Fibroblast of lung (primary cell): ENCODE measurements at regions not wholly inside any gene's neighbourhood (a gene's known extent, or its start where the extent isn't known, plus 50 kb on each side); places are given as distances from the start of the nearest gene placed in this dataset.
"Not testable (repeated sequence)": the region's sequence is repeated elsewhere in the genome, so short reads cannot be mapped to it uniquely, and the experiment has no call there.

Source experiments
- CTCF ChIP-seq, 2 donors: IDR thresholded peaks in 1 of 2; conservative IDR thresholded peaks in 1 of 2; 1 replicate in 1 of 2; 2 replicates in 1 of 2; pipeline ENCODE4 v1.5.1; 2011 to 2012; ENCODE audit warnings: low read length in 2 of 2, control low read depth in 1 of 2, inconsistent platforms in 1 of 2, low read depth in 1 of 2, mild to moderate bottlenecking in 1 of 2
- EZH2 ChIP-seq: IDR thresholded peaks from 2 replicates; pipeline ENCODE4 v1.5.1; 2012; ENCODE audit warnings: low read length, control low read depth, mild to moderate bottlenecking; ENCODE audit errors: missing control alignments

- TF ChIP-seq CTCF (conservative IDR thresholded peaks at IDR 0.05 in 1 of 2, IDR thresholded peaks at IDR 0.05 in 1 of 2; ENCODE audit: low read depth in 1 of 2, low read length in 2 of 2); EZH2: not testable (repeated sequence)
Observed at GRCh38 chr14:87734577-87735360, 258.2 kb downstream of the GALC start.
